ENCODE measurements at regions not wholly inside any gene's neighbourhood (a gene's known extent, or its start where the extent isn't known, plus 50 kb on each side); places are given as distances from the start of the nearest gene placed in this dataset.

DNA sequence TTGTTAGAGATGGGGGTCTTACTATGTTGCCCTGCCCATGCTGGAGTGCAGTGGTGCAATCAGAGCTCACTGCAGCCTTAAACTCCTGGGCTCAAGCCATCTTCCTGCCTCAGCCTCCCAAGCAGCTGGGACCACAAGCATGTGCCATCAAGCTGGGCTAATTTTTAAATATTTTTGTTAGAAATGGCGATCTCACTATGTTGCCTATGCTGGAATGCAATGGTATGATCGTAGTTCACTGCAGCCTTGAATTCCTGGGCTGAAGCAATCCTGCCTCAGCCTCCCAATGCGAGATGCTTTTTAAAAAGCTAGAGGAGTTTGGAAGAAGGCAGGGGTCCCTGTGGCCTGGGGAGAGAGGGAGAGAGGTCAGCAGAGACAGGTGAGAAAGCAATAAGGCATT is 600.1 kb upstream of the AUTS2 start:
- TF ChIP-seq CTCF (conservative IDR thresholded peaks at IDR 0.05; ENCODE audit: low read depth, low read length) (no peak), EZH2 (IDR thresholded peaks at IDR 0.05; ENCODE audit: borderline replicate concordance, low read depth, low read length, poor library complexity, severe bottlenecking) (no peak)

Measured in A673 (cell line).